CD4-positive, alpha-beta T cell (primary cell): ENCODE measurements at regions not wholly inside any gene's neighbourhood (a gene's known extent, or its start where the extent isn't known, plus 50 kb on each side); places are given as distances from the start of the nearest gene placed in this dataset.

Experiments used
- ATAC-seq: fragments of 200-7000 bp; cut with Tn5 transposase; one replicate; pipeline ENCODE4 v1.10.0; 2022; ENCODE audit warnings: mild to moderate bottlenecking; ENCODE audit not compliant: poor library complexity
- CTCF ChIA-PET: fragments of 350-600 bp; sonication (Branson Sonifier 250); formaldehyde crosslinking; loops from one replicate; lab custom pipeline; 2021; ENCODE audit warnings: antibody characterized with exemption, inconsistent platforms; lab: Charles Lee
- POLR2A ChIA-PET: fragments of 350-600 bp; sonication (Branson Sonifier 250); formaldehyde crosslinking; loops from one replicate; lab custom pipeline; 2021; ENCODE audit warnings: antibody characterized with exemption, inconsistent platforms; lab: Charles Lee
- DNase-seq, 14 experiments: peaks; one replicate each; pipeline ENCODE4 v3.0.0-alpha.2; 2013 to 2020; ENCODE audit warnings: mixed read lengths in 2 of 14
- H3K27ac ChIP-seq, 2 donors: one replicate each; pipeline versions ENCODE4 v1.5.1 to v1.7.0; 2013; ENCODE audit warnings: low read length in 2 of 2, low read depth in 1 of 2, mild to moderate bottlenecking in 1 of 2
- H3K27me3 ChIP-seq, 2 experiments: 1 replicate in 1 of 2; 2 replicates in 1 of 2; pipeline versions ENCODE4 v1.6.1 to v1.7.0; 2013; ENCODE audit warnings: low read length in 2 of 2, control low read depth in 1 of 2, mild to moderate bottlenecking in 1 of 2, moderate library complexity in 1 of 2; ENCODE audit not compliant: insufficient read depth in 2 of 2, control insufficient read depth in 1 of 2
- H3K36me3 ChIP-seq: one replicate; pipeline ENCODE4 v1.6.1; 2013; ENCODE audit warnings: low read length, control low read depth; ENCODE audit not compliant: insufficient read depth
- H3K4me1 ChIP-seq: one replicate; pipeline ENCODE4 v1.6.1; 2013; ENCODE audit warnings: low read length, control low read depth; ENCODE audit not compliant: insufficient read depth
- H3K4me3 ChIP-seq: one replicate; pipeline ENCODE4 v1.5.1; 2013; ENCODE audit warnings: mild to moderate bottlenecking, low read length, moderate library complexity
- H3K9me3 ChIP-seq, 2 experiments: 1 replicate in 1 of 2; 2 replicates in 1 of 2; pipeline versions ENCODE4 v1.6.1 to v1.7.0; 2013; ENCODE audit warnings: low read length in 2 of 2, mild to moderate bottlenecking in 2 of 2, control low read depth in 1 of 2, moderate library complexity in 1 of 2; ENCODE audit not compliant: control insufficient read depth in 1 of 2, insufficient read depth in 1 of 2
- H3K27ac Mint-ChIP-seq: one replicate; pipeline ENCODE4 v1.8.0; 2020; ENCODE audit warnings: mixed read lengths
- H3K27me3 Mint-ChIP-seq: one replicate; pipeline ENCODE4 v1.8.0; 2021; ENCODE audit warnings: mixed read lengths
- H3K36me3 Mint-ChIP-seq: one replicate; pipeline ENCODE4 v1.8.0; 2021; ENCODE audit warnings: low read depth, mixed read lengths
- H3K4me1 Mint-ChIP-seq: one replicate; pipeline ENCODE4 v1.8.0; 2021; ENCODE audit warnings: low read depth, mixed read lengths
- H3K4me3 Mint-ChIP-seq: one replicate; pipeline ENCODE4 v1.8.0; 2020; ENCODE audit warnings: mild to moderate bottlenecking, mixed read lengths
- H3K9me3 Mint-ChIP-seq: one replicate; pipeline ENCODE4 v1.8.0; 2020; ENCODE audit warnings: mixed read lengths
- CTCF ChIP-seq: fragments of 200-600 bp; IDR thresholded peaks from one replicate; pipeline ENCODE4 v1.8.0; 2022; ENCODE audit warnings: antibody characterized with exemption, mild to moderate bottlenecking
- intact Hi-C, 2 experiments: fragments of 100-400 bp; cut with DNase I in 1 of 2; cut with micrococcal nuclease in 1 of 2; formaldehyde crosslinking; loops; one replicate each; pipeline versions ENCODE4 v1.15.1 to v1.9.0; 2023 to 2025; cut with DNase I, micrococcal nuclease

GRCh38 chr13:89011615-89012014 is 1340.4 kb downstream of the SLITRK5 start:
- Mint-ChIP-seq H3K4me1 (no peaks in the 10 kb centered on the region), H3K4me3 (no peak overlapping the region), H3K36me3 (no peaks in the 10 kb centered on the region), H3K9me3 (no peaks in the 10 kb centered on the region), H3K27me3 (no peaks in the 10 kb centered on the region), H3K27ac (no peak overlapping the region)
- Histone ChIP-seq H3K27ac (no peak overlapping the region), H3K36me3 (no peaks in the 10 kb centered on the region), H3K4me3 (no peak overlapping the region), H3K27me3 (no peaks in the 10 kb centered on the region), H3K4me1 (no peaks in the 10 kb centered on the region), H3K9me3 (peaks cover 3 to 6% of the 10 kb centered on the region in 2 experiments)
- no peak for ATAC-seq
- TF ChIP-seq CTCF = no peak
- ChIA-PET CTCF (no interaction called here), POLR2A (no interaction called here)
- no peak for DNase-seq
- intact Hi-C loops = no loop called here

GRCh38 chr13:89027694-89028306 is 1356.6 kb downstream of the SLITRK5 start:
- no peak for TF ChIP-seq CTCF
- Mint-ChIP-seq H3K36me3 (no peaks in the 10 kb centered on the region), H3K27me3 (no peaks in the 10 kb centered on the region), H3K4me3 (no peak overlapping the region), H3K27ac (no peak overlapping the region), H3K4me1 (no peaks in the 10 kb centered on the region), H3K9me3 (peaks cover 8% of the 10 kb centered on the region)
- Histone ChIP-seq H3K9me3 (peaks cover 0 to 7% of the 10 kb centered on the region in 2 experiments), H3K27ac (no peak overlapping the region), H3K27me3 (no peaks in the 10 kb centered on the region), H3K36me3 (no peaks in the 10 kb centered on the region), H3K4me1 (no peaks in the 10 kb centered on the region), H3K4me3 (no peak overlapping the region)
- ATAC-seq (no peak), DNase-seq (no peak)
- ChIA-PET CTCF (no interaction called here), POLR2A (no interaction called here)
- intact Hi-C loops = no loop called here

GRCh38 chr13:89029062-89029461 is 1357.9 kb downstream of the SLITRK5 start:
- Mint-ChIP-seq H3K27me3 (no peaks in the 10 kb centered on the region), H3K4me1 (no peaks in the 10 kb centered on the region), H3K36me3 (no peaks in the 10 kb centered on the region), H3K27ac (no peak overlapping the region), H3K4me3 (no peak overlapping the region), H3K9me3 (peaks cover 14% of the 10 kb centered on the region)
- peaks cover 0 to 7% of the 10 kb centered on the region in 2 experiments for H3K9me3 ChIP-seq
- intact Hi-C loops = no loop called here
- CTCF ChIA-PET = no interaction called here
- no peak overlapping the region for H3K4me3 ChIP-seq
- no peak overlapping the region for H3K27ac ChIP-seq
- H3K4me1 ChIP-seq = no peaks in the 10 kb centered on the region
- ATAC-seq (no peak), DNase-seq (no peak)
- POLR2A ChIA-PET = no interaction called here
- H3K27me3 ChIP-seq = no peaks in the 10 kb centered on the region
- no peak for TF ChIP-seq CTCF
- H3K36me3 ChIP-seq = no peaks in the 10 kb centered on the region
